ENCODE measurements at regions not wholly inside any gene's neighbourhood (a gene's known extent, or its start where the extent isn't known, plus 50 kb on each side); places are given as distances from the start of the nearest gene placed in this dataset.

- H3K4me3 ChIP-seq (replicated peaks; ENCODE audit: low read depth, low read length), result no peak overlapping the region
- no peak for TF ChIP-seq CTCF (IDR thresholded peaks at IDR 0.05; ENCODE audit: low read depth, low read length, missing control alignments)
- DNase-seq (ENCODE audit: extremely low read depth, low read depth), result peak; percentile 4
These were observed 188.6 kb upstream of the NT5E start for GRCh38 chr6:85261271-85261670.

- H3K4me3 ChIP-seq (replicated peaks; ENCODE audit: low read depth, low read length), result no peak overlapping the region
- DNase-seq (ENCODE audit: extremely low read depth, low read depth), result no peak
- no peak for TF ChIP-seq CTCF (IDR thresholded peaks at IDR 0.05; ENCODE audit: low read depth, low read length, missing control alignments)
These were observed 194.2 kb upstream of the NT5E start for GRCh38 chr6:85255661-85256060.

GRCh38 chr6:85252552-85252951 is 197.3 kb upstream of the NT5E start:
- TF ChIP-seq CTCF (IDR thresholded peaks at IDR 0.05; ENCODE audit: low read depth, low read length, missing control alignments), result no peak
- DNase-seq (ENCODE audit: extremely low read depth, low read depth), result no peak
- no peak overlapping the region for H3K4me3 ChIP-seq (replicated peaks; ENCODE audit: low read depth, low read length)

GRCh38 chr6:85252085-85252484 is 197.8 kb upstream of the NT5E start:
- DNase-seq (ENCODE audit: extremely low read depth, low read depth), result no peak
- no peak overlapping the region for H3K4me3 ChIP-seq (replicated peaks; ENCODE audit: low read depth, low read length)
- no peak for TF ChIP-seq CTCF (IDR thresholded peaks at IDR 0.05; ENCODE audit: low read depth, low read length, missing control alignments)

- no peak for DNase-seq (ENCODE audit: extremely low read depth, low read depth)
- no peak overlapping the region for H3K4me3 ChIP-seq (replicated peaks; ENCODE audit: low read depth, low read length)
- no peak for TF ChIP-seq CTCF (IDR thresholded peaks at IDR 0.05; ENCODE audit: low read depth, low read length, missing control alignments)
These were observed 198.6 kb upstream of the NT5E start for GRCh38 chr6:85251300-85251699.

GRCh38 chr6:85250586-85251220 is 199.2 kb upstream of the NT5E start:
- no peak overlapping the region for H3K4me3 ChIP-seq (replicated peaks; ENCODE audit: low read depth, low read length)
- no peak for TF ChIP-seq CTCF (IDR thresholded peaks at IDR 0.05; ENCODE audit: low read depth, low read length, missing control alignments)
- no peak for DNase-seq (ENCODE audit: extremely low read depth, low read depth)

GRCh38 chr6:85245004-85245403 is 204.9 kb upstream of the NT5E start:
- no peak for TF ChIP-seq CTCF (IDR thresholded peaks at IDR 0.05; ENCODE audit: low read depth, low read length, missing control alignments)
- H3K4me3 ChIP-seq (replicated peaks; ENCODE audit: low read depth, low read length), result no peak overlapping the region
- DNase-seq (ENCODE audit: extremely low read depth, low read depth), result no peak
